Activated T-cell treated with anti-CD3 and anti-CD28 coated beads, Interleukin-2, amount 50 U/mL, for 72 hours (primary cell): ENCODE measurements at regions not wholly inside any gene's neighbourhood (a gene's known extent, or its start where the extent isn't known, plus 50 kb on each side); places are given as distances from the start of the nearest gene placed in this dataset.

Experiments
- ATAC-seq, 2 donors: fragments of 150-1000 bp; cut with Tn5 transposase; replicated peaks in 1 of 2; 2 replicates each; pipeline ENCODE4 v1.10.0; 2021; ENCODE audit warnings: moderate library complexity in 2 of 2, mild to moderate bottlenecking in 1 of 2
- DNase-seq, 2 donors: peaks; one replicate each; pipeline ENCODE4 v3.0.0; 2021 to 2022; ENCODE audit warnings: mixed read lengths in 1 of 2
- H3K27ac Mint-ChIP-seq: one replicate; pipeline ENCODE4 v1.8.0; 2022; ENCODE audit warnings: mild to moderate bottlenecking, moderate library complexity, mixed read lengths
- H3K27me3 Mint-ChIP-seq: one replicate; pipeline ENCODE4 v1.8.0; 2022; ENCODE audit warnings: low read depth, mixed read lengths
- H3K36me3 Mint-ChIP-seq, 2 donors: one replicate each; pipeline ENCODE4 v1.8.0; 2022; ENCODE audit warnings: mixed read lengths in 2 of 2, mild to moderate bottlenecking in 1 of 2; ENCODE audit not compliant: insufficient read depth in 2 of 2
- H3K4me1 Mint-ChIP-seq: one replicate; pipeline ENCODE4 v1.8.0; 2022; ENCODE audit warnings: low read depth, mixed read lengths
- H3K4me3 Mint-ChIP-seq, 2 donors: one replicate each; pipeline ENCODE4 v1.8.0; 2022; ENCODE audit warnings: mild to moderate bottlenecking in 2 of 2, mixed read lengths in 2 of 2, moderate library complexity in 2 of 2
- H3K9me3 Mint-ChIP-seq, 2 donors: one replicate each; pipeline ENCODE4 v1.8.0; 2022; ENCODE audit warnings: mixed read lengths in 2 of 2

- Mint-ChIP-seq H3K4me3 (no peak overlapping the region), H3K36me3 (peaks cover 2 to 3% of the 10 kb centered on the region in 2 donors), H3K9me3 (no peaks in the 10 kb centered on the region), H3K27ac (no peak overlapping the region), H3K27me3 (no peaks in the 10 kb centered on the region), H3K4me1 (peaks cover 14% of the 10 kb centered on the region)
- DNase-seq (no peak), ATAC-seq (no peak)
Observed at GRCh38 chrX:10076765-10077164, 80.0 kb upstream of the CLCN4 start.

- no peaks in the 10 kb centered on the region for H3K9me3 Mint-ChIP-seq
- no peaks in the 10 kb centered on the region for H3K27me3 Mint-ChIP-seq
- DNase-seq (no peak), ATAC-seq (peak in 1 of 2 donors; percentile 58)
- H3K36me3 Mint-ChIP-seq = peaks cover 2 to 3% of the 10 kb centered on the region in 2 donors
- H3K4me3 Mint-ChIP-seq = no peak overlapping the region
- peaks cover 17% of the 10 kb centered on the region for H3K4me1 Mint-ChIP-seq
- no peak overlapping the region for H3K27ac Mint-ChIP-seq
Observed at GRCh38 chrX:10077425-10078188, 79.2 kb upstream of the CLCN4 start.

- ATAC-seq (no peak), DNase-seq (no peak)
- H3K9me3 Mint-ChIP-seq = no peaks in the 10 kb centered on the region
- peaks cover 2 to 3% of the 10 kb centered on the region in 2 donors for H3K36me3 Mint-ChIP-seq
- no peak overlapping the region for H3K4me3 Mint-ChIP-seq
- H3K4me1 Mint-ChIP-seq = peaks cover 24% of the 10 kb centered on the region
- no peak overlapping the region for H3K27ac Mint-ChIP-seq
- H3K27me3 Mint-ChIP-seq = no peaks in the 10 kb centered on the region
Observed at GRCh38 chrX:10078266-10078665, 78.5 kb upstream of the CLCN4 start.

GRCh38 chrX:10079231-10079630 lies 77.5 kb upstream of the CLCN4 start:
- peaks cover 2 to 3% of the 10 kb centered on the region in 2 donors for H3K36me3 Mint-ChIP-seq
- no peak for ATAC-seq

GRCh38 chrX:10083809-10084208 lies 73.0 kb upstream of the CLCN4 start:
- peaks cover 14% of the 10 kb centered on the region for H3K27me3 Mint-ChIP-seq
- peaks cover 2 to 5% of the 10 kb centered on the region in 2 donors for H3K36me3 Mint-ChIP-seq
- H3K27ac Mint-ChIP-seq = no peak overlapping the region
- H3K4me3 Mint-ChIP-seq = peak overlapping the region in 1 of 2 donors; percentile 72
- H3K4me1 Mint-ChIP-seq = peaks cover 39% of the 10 kb centered on the region
- no peak for DNase-seq
- no peaks in the 10 kb centered on the region for H3K9me3 Mint-ChIP-seq
- ATAC-seq = no peak

More at GRCh38 chrX:10079231-10079630, 77.5 kb upstream of the CLCN4 start:
- H3K4me3 Mint-ChIP-seq = no peak overlapping the region
- peaks cover 33% of the 10 kb centered on the region for H3K4me1 Mint-ChIP-seq
- H3K27ac Mint-ChIP-seq = no peak overlapping the region
- H3K9me3 Mint-ChIP-seq = no peaks in the 10 kb centered on the region
- no peak for DNase-seq
- no peaks in the 10 kb centered on the region for H3K27me3 Mint-ChIP-seq

DNA sequence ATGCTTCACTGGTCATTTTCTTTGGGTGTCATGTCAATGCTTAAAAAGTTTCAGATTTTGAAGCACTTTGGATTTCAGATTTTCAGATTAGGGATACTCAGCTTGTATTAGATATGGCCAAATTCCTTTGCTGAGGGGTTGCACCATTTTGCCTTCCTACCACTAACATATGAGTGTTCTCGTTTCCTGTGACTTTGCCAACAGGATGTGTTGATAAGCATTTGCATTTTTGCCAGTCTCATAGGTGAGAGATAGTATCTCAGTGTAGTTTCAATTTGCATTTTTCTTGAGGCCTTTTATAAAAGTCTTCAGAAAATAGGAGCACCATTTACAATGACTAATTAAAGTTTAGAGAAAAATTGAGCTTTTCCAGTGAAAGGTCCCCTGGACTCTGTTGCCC lies 71.6 kb upstream of the CLCN4 start:
- Mint-ChIP-seq H3K9me3 (no peaks in the 10 kb centered on the region), H3K4me3 (peak overlapping the region; percentile 43 to 62), H3K27ac (no peak overlapping the region), H3K4me1 (peaks cover 39% of the 10 kb centered on the region), H3K27me3 (peaks cover 14% of the 10 kb centered on the region), H3K36me3 (peaks cover 2 to 5% of the 10 kb centered on the region in 2 donors)
- DNase-seq = no peak
- ATAC-seq = peak; percentile 45 to 50

GRCh38 chrX:10086676-10087075 lies 70.1 kb upstream of the CLCN4 start:
- H3K36me3 Mint-ChIP-seq = peaks cover 0 to 2% of the 10 kb centered on the region in 2 donors
- DNase-seq (no peak), ATAC-seq (no peak)
- H3K4me3 Mint-ChIP-seq = peak overlapping the region in 1 of 2 donors; percentile 10
- peaks cover 39% of the 10 kb centered on the region for H3K4me1 Mint-ChIP-seq
- no peaks in the 10 kb centered on the region for H3K9me3 Mint-ChIP-seq
- no peak overlapping the region for H3K27ac Mint-ChIP-seq
- peaks cover 14% of the 10 kb centered on the region for H3K27me3 Mint-ChIP-seq

DNA sequence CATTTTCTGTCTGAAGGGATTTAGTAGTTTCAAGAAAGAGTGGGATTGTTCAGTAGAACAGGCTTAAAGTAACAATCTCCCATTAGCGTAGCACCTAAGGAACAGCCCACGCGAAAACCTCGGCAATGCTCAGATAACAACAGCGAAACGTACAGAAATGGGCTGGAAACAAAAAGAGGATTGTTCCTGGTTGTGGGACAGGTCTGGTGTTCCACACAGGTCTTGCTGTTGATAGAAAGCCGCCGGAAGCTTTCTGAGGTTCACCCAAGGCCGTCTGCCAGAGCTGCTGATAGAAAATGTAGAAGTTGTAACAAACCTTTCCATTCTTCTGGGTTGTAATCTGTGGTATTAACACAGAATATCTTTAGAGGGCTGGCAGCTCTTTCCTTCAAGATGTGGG lies 69.4 kb upstream of the CLCN4 start:
- peaks cover 0 to 2% of the 10 kb centered on the region in 2 donors for H3K36me3 Mint-ChIP-seq
- H3K27me3 Mint-ChIP-seq = peaks cover 14% of the 10 kb centered on the region
- no peaks in the 10 kb centered on the region for H3K9me3 Mint-ChIP-seq
- peak overlapping the region in 1 of 2 donors; percentile 20 for H3K4me3 Mint-ChIP-seq
- H3K4me1 Mint-ChIP-seq = peaks cover 39% of the 10 kb centered on the region
- no peak overlapping the region for H3K27ac Mint-ChIP-seq
- DNase-seq (no peak), ATAC-seq (no peak)

GRCh38 chrX:10089378-10089795 lies 67.4 kb upstream of the CLCN4 start:
- no peaks in the 10 kb centered on the region for H3K9me3 Mint-ChIP-seq
- H3K4me3 Mint-ChIP-seq = no peak overlapping the region
- ATAC-seq (no peak), DNase-seq (no peak)
- peaks cover 14% of the 10 kb centered on the region for H3K27me3 Mint-ChIP-seq
- no peak overlapping the region for H3K27ac Mint-ChIP-seq
- peaks cover 0 to 2% of the 10 kb centered on the region in 2 donors for H3K36me3 Mint-ChIP-seq
- H3K4me1 Mint-ChIP-seq = peaks cover 19% of the 10 kb centered on the region

GRCh38 chrX:10090319-10090718 lies 66.5 kb upstream of the CLCN4 start:
- Mint-ChIP-seq H3K9me3 (no peaks in the 10 kb centered on the region), H3K27ac (no peak overlapping the region), H3K4me3 (no peak overlapping the region), H3K36me3 (peaks cover 1 to 2% of the 10 kb centered on the region in 2 donors), H3K27me3 (peaks cover 14% of the 10 kb centered on the region), H3K4me1 (peaks cover 19% of the 10 kb centered on the region)
- no peak for DNase-seq
- no peak for ATAC-seq

DNA sequence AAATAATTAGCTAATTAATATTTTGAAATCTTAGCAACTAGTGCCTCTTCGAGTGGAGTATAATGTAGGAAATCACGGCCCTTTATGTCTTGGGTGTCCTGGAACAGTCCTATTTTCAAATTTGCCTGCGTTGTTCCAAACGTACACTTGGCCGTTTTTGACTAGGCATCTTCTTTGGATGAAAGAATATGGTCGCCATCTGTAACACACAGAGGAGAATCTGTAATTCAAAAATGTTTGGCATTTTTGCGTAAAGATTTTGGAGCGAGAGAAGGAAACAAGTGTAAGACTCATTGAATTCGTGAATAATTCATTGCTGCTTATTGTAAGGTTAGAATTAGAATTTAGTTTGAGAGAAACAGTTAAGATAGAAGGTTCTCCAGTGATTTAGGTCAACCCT lies 61.5 kb upstream of the CLCN4 start:
- no peak overlapping the region for H3K27ac Mint-ChIP-seq
- H3K4me1 Mint-ChIP-seq = peaks cover 51% of the 10 kb centered on the region
- ATAC-seq (no peak), DNase-seq (no peak)
- no peaks in the 10 kb centered on the region for H3K9me3 Mint-ChIP-seq
- peak overlapping the region in 1 of 2 donors; percentile 80 for H3K4me3 Mint-ChIP-seq
- peaks cover 9 to 12% of the 10 kb centered on the region in 2 donors for H3K36me3 Mint-ChIP-seq
- H3K27me3 Mint-ChIP-seq = no peaks in the 10 kb centered on the region

GRCh38 chrX:10095698-10096432 lies 60.9 kb upstream of the CLCN4 start:
- Mint-ChIP-seq H3K4me3 (peak overlapping the region; percentile 72 to 80), H3K27ac (peak overlapping the region; percentile 85)
- peak; percentile 66 to 72 for ATAC-seq

DNA sequence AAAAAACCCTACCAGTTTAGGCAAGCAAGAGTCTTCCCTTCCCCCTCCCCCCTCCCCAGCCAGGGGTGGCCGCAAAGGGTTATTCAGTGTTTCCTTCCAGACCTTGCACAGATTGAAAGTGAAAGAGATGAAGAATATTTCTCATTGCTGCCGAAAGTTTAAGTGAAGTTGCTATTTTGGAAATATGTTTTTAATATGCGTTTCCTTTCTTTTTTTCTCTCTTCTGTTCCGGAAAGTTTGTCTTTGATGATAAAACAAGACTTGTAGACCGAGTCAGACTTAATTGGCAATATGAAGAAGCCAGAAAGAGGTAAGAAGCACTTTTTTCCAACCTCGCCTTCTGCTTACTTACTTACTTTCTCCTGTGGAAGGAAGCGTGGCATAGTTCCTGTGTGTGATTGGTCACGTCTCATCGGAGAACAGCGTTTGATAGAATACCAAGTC lies 58.5 kb upstream of the CLCN4 start:
- Mint-ChIP-seq H3K4me1 (peaks cover 51% of the 10 kb centered on the region), H3K36me3 (peaks cover 9 to 12% of the 10 kb centered on the region in 2 donors), H3K4me3 (peak overlapping the region; percentile 56 to 97), H3K27me3 (no peaks in the 10 kb centered on the region), H3K27ac (peak overlapping the region; percentile 95), H3K9me3 (no peaks in the 10 kb centered on the region)
- ATAC-seq (peak; percentile 78 to 79), DNase-seq (peak; percentile 65 to 68)

More at GRCh38 chrX:10095698-10096432, 60.9 kb upstream of the CLCN4 start:
- peaks cover 9 to 12% of the 10 kb centered on the region in 2 donors for H3K36me3 Mint-ChIP-seq
- DNase-seq = no peak
- H3K27me3 Mint-ChIP-seq = no peaks in the 10 kb centered on the region
- peaks cover 51% of the 10 kb centered on the region for H3K4me1 Mint-ChIP-seq
- H3K9me3 Mint-ChIP-seq = no peaks in the 10 kb centered on the region
